Astrocyte of the spinal cord (primary cell): ENCODE measurements at regions not wholly inside any gene's neighbourhood (a gene's known extent, or its start where the extent isn't known, plus 50 kb on each side); places are given as distances from the start of the nearest gene placed in this dataset.

Source experiments
- DNase-seq: peaks from one replicate; pipeline ENCODE4 v3.0.0; 2011; ENCODE audit warnings: low read depth, low spot score
- H3K4me3 ChIP-seq: 2 replicates; pipeline ENCODE4 v1.5.1; 2011; ENCODE audit warnings: low read depth, mild to moderate bottlenecking, low read length, moderate library complexity
- in situ Hi-C: cut with HindIII; loops from 2 replicates; pipeline ENCODE4 v1.10.0; 2017; ENCODE audit warnings: low sequenced_read_pairs
- TF ChIP-seq, protein P1 (sequence below): IDR thresholded peaks from 2 replicates; pipeline ENCODE4 v1.5.1; 2012; ENCODE audit warnings: low read depth, mild to moderate bottlenecking, low read length, inconsistent platforms

DNA sequence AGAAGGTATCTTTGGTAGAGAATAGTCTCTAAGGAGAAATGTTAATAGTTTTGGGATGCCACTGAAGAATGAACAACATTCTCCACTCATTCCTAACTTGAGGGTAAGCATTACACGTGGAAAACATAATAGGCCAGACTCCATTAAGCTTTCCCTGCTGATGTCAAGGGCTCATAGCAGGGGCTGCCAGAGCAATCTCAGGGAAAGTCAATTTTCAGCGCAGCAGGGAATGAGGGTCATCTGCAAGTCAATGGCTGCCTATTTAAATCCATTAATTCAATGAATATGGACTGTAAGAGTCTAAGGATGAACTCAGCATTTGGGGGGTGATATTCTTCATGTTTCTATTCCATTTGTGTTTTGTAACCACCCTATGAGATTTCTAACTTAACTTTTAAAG, 144.2 kb upstream of the ARL4C start:
- no peak overlapping the region for H3K4me3 ChIP-seq
- in situ Hi-C loops, result no loop called here
- DNase-seq, result no peak
- TF ChIP-seq, protein P1, sequence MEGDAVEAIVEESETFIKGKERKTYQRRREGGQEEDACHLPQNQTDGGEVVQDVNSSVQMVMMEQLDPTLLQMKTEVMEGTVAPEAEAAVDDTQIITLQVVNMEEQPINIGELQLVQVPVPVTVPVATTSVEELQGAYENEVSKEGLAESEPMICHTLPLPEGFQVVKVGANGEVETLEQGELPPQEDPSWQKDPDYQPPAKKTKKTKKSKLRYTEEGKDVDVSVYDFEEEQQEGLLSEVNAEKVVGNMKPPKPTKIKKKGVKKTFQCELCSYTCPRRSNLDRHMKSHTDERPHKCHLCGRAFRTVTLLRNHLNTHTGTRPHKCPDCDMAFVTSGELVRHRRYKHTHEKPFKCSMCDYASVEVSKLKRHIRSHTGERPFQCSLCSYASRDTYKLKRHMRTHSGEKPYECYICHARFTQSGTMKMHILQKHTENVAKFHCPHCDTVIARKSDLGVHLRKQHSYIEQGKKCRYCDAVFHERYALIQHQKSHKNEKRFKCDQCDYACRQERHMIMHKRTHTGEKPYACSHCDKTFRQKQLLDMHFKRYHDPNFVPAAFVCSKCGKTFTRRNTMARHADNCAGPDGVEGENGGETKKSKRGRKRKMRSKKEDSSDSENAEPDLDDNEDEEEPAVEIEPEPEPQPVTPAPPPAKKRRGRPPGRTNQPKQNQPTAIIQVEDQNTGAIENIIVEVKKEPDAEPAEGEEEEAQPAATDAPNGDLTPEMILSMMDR, result no peak

DNA sequence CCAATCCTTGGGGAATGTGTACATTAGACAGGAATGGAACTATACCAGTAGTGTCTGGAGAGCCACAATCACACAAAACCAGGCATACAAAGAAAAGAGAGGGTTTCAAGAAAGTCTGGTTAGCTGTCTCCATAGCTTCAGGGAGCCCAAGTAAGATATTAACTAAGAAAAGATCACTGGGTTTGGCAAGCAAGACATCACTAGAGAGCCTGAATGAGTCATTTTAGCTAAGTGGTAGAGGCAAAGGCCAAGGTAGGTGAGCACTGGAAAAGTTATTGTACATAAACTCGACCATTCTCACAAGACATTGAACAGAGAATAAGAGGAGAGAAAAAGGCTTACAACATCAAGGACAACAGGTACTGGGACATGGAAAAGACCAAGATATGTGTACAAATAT, 143.8 kb upstream of the ARL4C start:
- in situ Hi-C loops, result no loop called here
- H3K4me3 ChIP-seq, result no peak overlapping the region
- no peak for DNase-seq
- TF ChIP-seq, protein P1, result no peak

DNA sequence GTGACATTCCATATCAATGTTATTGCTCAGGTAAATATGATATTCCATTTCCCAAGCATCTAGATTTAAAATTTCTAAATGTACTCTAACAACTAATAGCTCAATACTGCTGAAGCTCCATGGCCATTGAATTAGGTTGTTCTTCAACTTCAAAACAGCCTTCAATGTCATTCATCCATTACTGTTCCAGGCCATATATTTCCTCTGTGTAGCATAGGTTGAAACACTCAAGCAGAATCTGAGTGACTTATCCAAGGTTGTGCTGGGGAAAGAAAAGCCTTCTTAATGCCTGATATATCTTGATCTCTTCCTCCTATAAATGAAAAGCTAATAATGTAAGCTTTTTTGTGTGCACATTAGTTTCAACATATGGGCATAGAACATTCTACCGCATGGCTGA, 142.1 kb upstream of the ARL4C start:
- TF ChIP-seq, protein P1, result no peak
- no peak overlapping the region for H3K4me3 ChIP-seq
- DNase-seq, result no peak
- in situ Hi-C loops, result no loop called here

GRCh38 chr2:234635284-234635683, 138.4 kb upstream of the ARL4C start:
- in situ Hi-C loops, result no loop called here
- TF ChIP-seq, protein P1, result peak; percentile 25
- H3K4me3 ChIP-seq, result no peak overlapping the region
- no peak for DNase-seq

GRCh38 chr2:234633581-234634230, 136.8 kb upstream of the ARL4C start:
- DNase-seq, result no peak
- TF ChIP-seq, protein P1, result no peak
- in situ Hi-C loops, result no loop called here

DNA sequence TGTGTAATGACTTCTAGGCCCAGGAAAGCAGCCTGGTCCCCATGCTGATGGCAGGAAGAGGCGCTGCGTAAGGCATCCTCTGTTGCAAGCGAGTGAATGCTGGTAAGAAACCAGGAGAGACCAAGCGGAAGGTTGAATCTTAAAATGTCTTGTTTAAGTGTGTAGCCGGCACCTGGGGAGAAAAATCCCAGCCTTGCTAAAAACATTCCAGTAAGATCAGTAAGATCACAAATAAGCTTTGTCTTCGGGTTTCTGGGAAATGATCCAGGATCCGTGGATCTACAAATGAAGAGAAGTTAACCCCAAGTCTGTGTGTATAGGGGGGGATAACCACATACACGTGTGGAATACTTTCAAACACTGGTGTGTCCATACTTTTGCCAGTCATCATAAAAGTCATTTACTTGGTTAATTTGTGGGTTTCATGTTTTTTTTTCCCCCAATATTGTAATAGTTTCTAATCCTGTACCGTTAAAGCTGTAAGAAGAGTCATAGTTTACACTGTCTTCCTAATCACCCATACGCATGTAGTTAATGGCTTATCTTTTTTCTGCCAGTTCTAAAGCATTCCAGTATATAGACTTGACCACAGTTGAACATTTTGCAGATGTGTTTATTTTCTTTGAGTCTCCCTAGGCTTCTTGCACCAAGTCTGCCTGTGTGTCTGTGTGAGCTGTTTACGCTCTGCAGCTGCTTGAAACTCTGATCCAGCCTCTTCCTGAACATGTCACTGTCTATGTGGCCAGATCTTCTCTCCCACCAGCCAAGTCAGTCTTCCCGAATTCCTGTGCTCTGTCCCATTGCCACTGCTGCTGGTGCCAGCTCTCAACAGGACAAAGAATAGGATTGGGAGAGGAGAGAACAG, 135.9 kb upstream of the ARL4C start:
- in situ Hi-C loops, result no loop called here
- no peak overlapping the region for H3K4me3 ChIP-seq
- DNase-seq, result peak; percentile 94
- TF ChIP-seq, protein P1, result no peak

More at GRCh38 chr2:234633581-234634230, 136.8 kb upstream of the ARL4C start:
- no peak overlapping the region for H3K4me3 ChIP-seq
